HFF-Myc (cell line): ENCODE measurements at regions not wholly inside any gene's neighbourhood (a gene's known extent, or its start where the extent isn't known, plus 50 kb on each side); places are given as distances from the start of the nearest gene placed in this dataset.

ENCODE experiments used
- DNase-seq: peaks from one replicate; pipeline ENCODE4 v3.0.0-alpha.2; 2011; ENCODE audit warnings: low read depth; ENCODE audit errors: extremely low read depth
- H3K4me3 ChIP-seq: replicated peaks from 2 replicates; pipeline ENCODE4 v1.5.1; 2011; ENCODE audit warnings: low read depth, mild to moderate bottlenecking, control low read depth, low read length
- CTCF ChIP-seq: IDR thresholded peaks from 2 replicates; pipeline ENCODE4 v1.5.1; 2012; ENCODE audit warnings: mild to moderate bottlenecking, low read depth, low read length, control low read depth; ENCODE audit errors: missing control alignments

- no peak overlapping the region for H3K4me3 ChIP-seq
- no peak for TF ChIP-seq CTCF
- no peak for DNase-seq
Observed at GRCh38 chr19:31531326-31531725, 182.1 kb upstream of the TSHZ3 start.

- TF ChIP-seq CTCF: no peak
- no peak for DNase-seq
- H3K4me3 ChIP-seq: no peak overlapping the region
Observed at GRCh38 chr19:31532034-31532433, 182.8 kb upstream of the TSHZ3 start.

- no peak for TF ChIP-seq CTCF
- no peak for DNase-seq
- H3K4me3 ChIP-seq: no peak overlapping the region
Observed at GRCh38 chr19:31533114-31533513, 183.9 kb upstream of the TSHZ3 start.

GRCh38 chr19:31534231-31534630 lies 185.0 kb upstream of the TSHZ3 start:
- no peak for TF ChIP-seq CTCF
- H3K4me3 ChIP-seq: no peak overlapping the region
- DNase-seq: no peak

- no peak for TF ChIP-seq CTCF
- H3K4me3 ChIP-seq: no peak overlapping the region
- DNase-seq: no peak
Observed at GRCh38 chr19:31534786-31535657, 185.8 kb upstream of the TSHZ3 start.

- H3K4me3 ChIP-seq: no peak overlapping the region
- TF ChIP-seq CTCF: no peak
- DNase-seq: no peak
Observed at GRCh38 chr19:31535691-31536460, 186.6 kb upstream of the TSHZ3 start.
